Nephron progenitor cell (in vitro differentiated cells): ENCODE measurements at regions not wholly inside any gene's neighbourhood (a gene's known extent, or its start where the extent isn't known, plus 50 kb on each side); places are given as distances from the start of the nearest gene placed in this dataset.
"Not testable (repeated sequence)": the region's sequence is repeated elsewhere in the genome, so short reads cannot be mapped to it uniquely, and the experiment has no call there.

Experiments used
- DNase-seq: peaks from one replicate; pipeline ENCODE4 v3.0.0; 2021
- H3K27ac Mint-ChIP-seq: 2 replicates; pipeline ENCODE4 v1.8.0; 2021; ENCODE audit warnings: mild to moderate bottlenecking, moderate library complexity, mixed read lengths
- H3K27me3 Mint-ChIP-seq: 2 replicates; pipeline ENCODE4 v1.8.0; 2021; ENCODE audit warnings: mild to moderate bottlenecking, low read depth, mixed read lengths; ENCODE audit not compliant: poor library complexity
- H3K36me3 Mint-ChIP-seq: 2 replicates; pipeline ENCODE4 v1.8.0; 2021; ENCODE audit warnings: low read depth, mixed read lengths
- H3K4me1 Mint-ChIP-seq: 2 replicates; pipeline ENCODE4 v1.8.0; 2021; ENCODE audit warnings: mixed read lengths
- H3K4me3 Mint-ChIP-seq: 2 replicates; pipeline ENCODE4 v1.8.0; 2021; ENCODE audit warnings: mild to moderate bottlenecking, moderate library complexity, mixed read lengths
- H3K9me3 Mint-ChIP-seq: 2 replicates; pipeline ENCODE4 v1.8.0; 2021; ENCODE audit warnings: mild to moderate bottlenecking, moderate library complexity, mixed read lengths
- TF ChIP-seq, protein P1 (sequence below): fragments of 200-600 bp; sonication (generic); IDR thresholded peaks from 2 replicates; pipeline ENCODE4 v1.5.0; 2021; ENCODE audit warnings: antibody characterized with exemption

DNA sequence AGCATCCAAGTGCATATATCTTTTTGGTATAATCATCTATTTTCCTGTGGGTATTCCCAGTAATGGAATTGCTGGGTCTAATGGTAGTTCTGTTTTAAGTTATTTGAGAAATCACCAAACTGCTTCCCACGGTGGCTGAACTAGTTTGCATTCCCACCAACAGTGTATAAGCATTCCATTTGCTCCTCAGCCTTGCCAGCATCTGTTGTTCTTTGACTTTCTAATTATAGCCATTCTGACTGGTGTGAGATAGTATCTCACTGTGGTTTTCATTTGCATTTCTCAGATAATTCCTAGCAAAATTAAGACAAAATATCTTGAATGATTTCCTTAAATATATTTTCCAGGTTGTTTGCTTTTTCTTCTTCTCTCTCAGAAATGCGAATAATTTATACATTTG lies 341.1 kb downstream of the GBA3 start:
- no peak overlapping the region for H3K27ac Mint-ChIP-seq
- no peaks in the 10 kb centered on the region for H3K4me1 Mint-ChIP-seq
- no peaks in the 10 kb centered on the region for H3K36me3 Mint-ChIP-seq
- H3K27me3 Mint-ChIP-seq = peaks cover 4% of the 10 kb centered on the region
- H3K9me3 Mint-ChIP-seq = no peaks in the 10 kb centered on the region
- no peak for DNase-seq
- TF ChIP-seq, protein P1, sequence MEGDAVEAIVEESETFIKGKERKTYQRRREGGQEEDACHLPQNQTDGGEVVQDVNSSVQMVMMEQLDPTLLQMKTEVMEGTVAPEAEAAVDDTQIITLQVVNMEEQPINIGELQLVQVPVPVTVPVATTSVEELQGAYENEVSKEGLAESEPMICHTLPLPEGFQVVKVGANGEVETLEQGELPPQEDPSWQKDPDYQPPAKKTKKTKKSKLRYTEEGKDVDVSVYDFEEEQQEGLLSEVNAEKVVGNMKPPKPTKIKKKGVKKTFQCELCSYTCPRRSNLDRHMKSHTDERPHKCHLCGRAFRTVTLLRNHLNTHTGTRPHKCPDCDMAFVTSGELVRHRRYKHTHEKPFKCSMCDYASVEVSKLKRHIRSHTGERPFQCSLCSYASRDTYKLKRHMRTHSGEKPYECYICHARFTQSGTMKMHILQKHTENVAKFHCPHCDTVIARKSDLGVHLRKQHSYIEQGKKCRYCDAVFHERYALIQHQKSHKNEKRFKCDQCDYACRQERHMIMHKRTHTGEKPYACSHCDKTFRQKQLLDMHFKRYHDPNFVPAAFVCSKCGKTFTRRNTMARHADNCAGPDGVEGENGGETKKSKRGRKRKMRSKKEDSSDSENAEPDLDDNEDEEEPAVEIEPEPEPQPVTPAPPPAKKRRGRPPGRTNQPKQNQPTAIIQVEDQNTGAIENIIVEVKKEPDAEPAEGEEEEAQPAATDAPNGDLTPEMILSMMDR = no peak
- no peak overlapping the region for H3K4me3 Mint-ChIP-seq

DNA sequence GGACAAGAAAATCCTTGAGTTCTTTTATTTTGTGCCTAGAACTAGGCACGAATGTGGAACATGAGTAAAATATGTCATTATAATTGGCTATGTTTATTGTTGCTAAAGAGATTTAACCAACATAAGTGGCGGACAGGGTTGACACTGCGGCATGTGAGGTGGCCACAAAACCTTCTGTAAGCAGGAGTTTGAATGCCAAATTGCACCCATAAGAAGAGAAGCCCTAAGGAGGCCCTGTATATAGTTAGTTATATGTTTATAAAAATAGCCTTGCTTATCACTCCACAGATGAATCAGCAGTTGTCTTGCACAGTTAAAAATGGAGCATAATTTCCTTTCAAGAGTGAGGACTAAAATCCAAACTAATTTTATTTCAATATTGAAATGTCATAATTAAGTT lies 336.1 kb downstream of the GBA3 start:
- Mint-ChIP-seq H3K27me3 (no peaks in the 10 kb centered on the region), H3K4me1 (no peaks in the 10 kb centered on the region), H3K36me3 (no peaks in the 10 kb centered on the region), H3K4me3 (no peak overlapping the region), H3K27ac (no peak overlapping the region), H3K9me3 (no peaks in the 10 kb centered on the region)
- no peak for DNase-seq
- TF ChIP-seq, protein P1 = no peak

DNA sequence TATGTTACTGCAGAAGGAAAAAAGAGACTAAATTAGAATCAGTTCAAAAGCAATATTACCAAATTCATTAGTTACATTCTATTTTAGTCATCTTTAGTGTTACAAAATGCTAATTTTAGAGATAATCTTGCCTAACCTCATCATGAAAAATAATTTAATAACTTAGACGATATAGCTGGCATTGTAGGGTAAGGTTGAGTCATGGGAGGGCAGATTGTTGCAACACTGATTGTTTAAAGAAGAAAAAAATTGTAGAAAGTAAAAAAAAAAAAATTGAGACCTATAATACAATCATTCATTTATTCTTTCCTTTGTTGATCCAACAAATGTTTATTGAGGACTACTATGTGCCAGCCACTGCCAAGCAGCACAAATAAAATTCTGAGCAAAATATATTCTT lies 330.9 kb downstream of the GBA3 start:
- Mint-ChIP-seq H3K27me3 (peaks cover 4% of the 10 kb centered on the region), H3K27ac (no peak overlapping the region), H3K36me3 (no peaks in the 10 kb centered on the region), H3K4me3 (no peak overlapping the region), H3K9me3 (no peaks in the 10 kb centered on the region), H3K4me1 (no peaks in the 10 kb centered on the region)
- TF ChIP-seq, protein P1 = no peak
- no peak for DNase-seq

DNA sequence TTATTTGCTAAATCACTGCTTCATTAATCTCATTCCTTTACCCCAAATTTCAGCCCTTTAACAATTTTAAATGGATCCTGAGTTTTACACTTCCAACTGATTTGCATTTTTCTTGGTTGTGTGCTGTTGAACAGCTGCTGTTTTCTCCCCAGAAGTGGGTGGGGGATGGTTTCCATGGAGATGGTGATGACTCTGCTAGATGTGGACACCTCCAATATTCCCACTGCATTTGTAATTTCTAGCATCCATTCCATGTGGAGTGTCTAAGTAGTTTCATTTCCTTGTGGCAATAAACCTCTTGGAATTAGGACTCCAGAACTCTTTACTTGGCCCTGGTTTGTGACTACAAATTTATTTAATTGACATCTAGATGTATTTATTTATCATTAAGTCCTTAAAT lies 330.4 kb downstream of the GBA3 start:
- H3K27ac Mint-ChIP-seq = no peak overlapping the region
- no peaks in the 10 kb centered on the region for H3K4me1 Mint-ChIP-seq
- peaks cover 4% of the 10 kb centered on the region for H3K27me3 Mint-ChIP-seq
- no peak for DNase-seq
- no peak overlapping the region for H3K4me3 Mint-ChIP-seq
- TF ChIP-seq, protein P1 = no peak
- no peaks in the 10 kb centered on the region for H3K9me3 Mint-ChIP-seq
- no peaks in the 10 kb centered on the region for H3K36me3 Mint-ChIP-seq

DNA sequence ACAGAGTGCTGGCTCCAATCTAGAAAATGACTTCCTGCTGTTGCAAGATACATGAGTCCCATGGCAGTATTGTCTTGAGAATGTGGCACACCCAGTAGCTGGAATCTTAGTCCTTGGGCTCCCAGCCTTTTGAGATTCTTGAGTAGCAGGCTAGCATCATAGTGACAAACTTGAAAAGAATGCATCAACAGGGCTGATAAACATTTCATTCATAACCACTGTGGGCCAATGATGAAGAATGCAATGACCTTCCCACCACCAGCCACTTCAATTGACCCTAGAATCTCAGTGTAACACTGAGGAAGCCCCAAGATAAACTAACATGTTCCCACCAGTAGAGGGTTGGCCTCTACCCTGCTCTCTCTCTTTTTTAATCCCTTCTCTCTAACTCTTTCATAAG lies 329.3 kb downstream of the GBA3 start:
- Mint-ChIP-seq H3K27ac (no peak overlapping the region), H3K9me3 (no peaks in the 10 kb centered on the region)
- no peak for DNase-seq

DNA sequence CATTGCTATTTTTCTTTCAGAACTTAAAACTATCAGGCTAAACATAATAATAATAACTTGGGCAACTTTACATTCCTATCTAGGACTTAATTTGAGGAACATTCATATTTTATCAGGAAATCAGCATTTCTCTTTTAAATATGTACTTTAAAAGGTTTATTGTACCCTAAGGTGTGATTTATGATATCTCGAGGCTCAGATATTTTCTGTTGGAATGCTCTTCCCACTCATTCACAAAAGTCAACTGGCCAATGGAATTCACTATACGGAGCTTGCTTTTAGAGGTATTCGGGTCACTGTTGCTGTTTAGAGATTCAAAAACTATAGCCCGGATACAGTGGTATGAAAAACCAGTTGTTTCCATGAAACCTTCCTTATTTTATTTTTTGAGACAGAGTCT lies 328.3 kb downstream of the GBA3 start:
- Mint-ChIP-seq H3K4me3 (no peak overlapping the region), H3K27ac (no peak overlapping the region), H3K27me3 (peaks cover 4% of the 10 kb centered on the region), H3K9me3 (no peaks in the 10 kb centered on the region), H3K4me1 (no peaks in the 10 kb centered on the region), H3K36me3 (no peaks in the 10 kb centered on the region)
- TF ChIP-seq, protein P1 = no peak
- DNase-seq = no peak

More for the DNA sequence above, 329.3 kb downstream of the GBA3 start:
- Mint-ChIP-seq H3K27me3 (peaks cover 4% of the 10 kb centered on the region), H3K4me1 (no peaks in the 10 kb centered on the region), H3K4me3 (no peak overlapping the region), H3K36me3 (no peaks in the 10 kb centered on the region)
- TF ChIP-seq, protein P1 = no peak

DNA sequence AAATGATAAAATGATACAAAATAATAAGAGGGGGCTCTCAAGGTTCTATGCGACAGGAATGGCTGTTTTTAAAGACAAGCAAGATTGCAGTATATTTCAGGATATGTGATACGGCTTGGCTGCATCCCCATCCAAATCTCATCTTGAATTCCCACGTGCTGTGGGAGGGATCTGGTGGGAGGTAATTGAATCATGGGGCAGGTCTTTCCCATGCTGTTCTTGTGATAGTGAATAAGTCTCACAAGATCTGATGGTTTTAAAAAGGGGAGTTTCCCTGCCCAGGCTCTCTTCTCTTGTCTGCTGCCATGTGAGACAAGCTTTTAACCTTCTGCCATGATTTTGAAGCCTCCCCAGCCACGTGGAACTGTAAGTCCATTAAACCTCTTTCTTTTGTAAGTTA lies 327.7 kb downstream of the GBA3 start:
- H3K4me1 Mint-ChIP-seq, H3K4me3 Mint-ChIP-seq, H3K36me3 Mint-ChIP-seq, DNase-seq, H3K9me3 Mint-ChIP-seq, H3K27ac Mint-ChIP-seq, H3K27me3 Mint-ChIP-seq: not testable (repeated sequence)
